ENCODE measurements at regions not wholly inside any gene's neighbourhood (a gene's known extent, or its start where the extent isn't known, plus 50 kb on each side); places are given as distances from the start of the nearest gene placed in this dataset.
"Not testable (repeated sequence)": the region's sequence is repeated elsewhere in the genome, so short reads cannot be mapped to it uniquely, and the experiment has no call there.

GRCh38 chr13:48819899-48820298, 155.8 kb upstream of the FNDC3A start:
- Histone ChIP-seq H3K27ac (ENCODE audit: low read length) (no peak overlapping the region), H3K9me3 (ENCODE audit: low read length) (no peaks in the 10 kb centered on the region), H3K27me3 (ENCODE audit: insufficient read depth, low read depth, low read length) (no peaks in the 10 kb centered on the region), H4K20me1 (ENCODE audit: insufficient read depth) (no peaks in the 10 kb centered on the region), H3K79me2 (replicated peaks; ENCODE audit: insufficient read depth, low read length) (no peaks in the 10 kb centered on the region), H3K4me2 (ENCODE audit: low read length) (no peak overlapping the region), H3K4me3 (ENCODE audit: low read length) (no peak overlapping the region), H3K36me3 (ENCODE audit: insufficient read depth, low read length) (no peaks in the 10 kb centered on the region), H3F3A (ENCODE audit: insufficient read depth, low read length, poor library complexity, severe bottlenecking) (no peaks in the 10 kb centered on the region), H2AFZ (ENCODE audit: low read depth, low read length) (no peak overlapping the region), H3K9me2 (ENCODE audit: insufficient read depth, low read length) (no peaks in the 10 kb centered on the region), H3K9ac (ENCODE audit: low read length) (no peak overlapping the region)
- TF ChIP-seq EP300 (conservative IDR thresholded peaks at IDR 0.05; ENCODE audit: poor library complexity, severe bottlenecking) (no peak), TAF1 (IDR thresholded peaks at IDR 0.05; ENCODE audit: low read depth) (no peak)
- TF ChIP-seq, protein P1, sequence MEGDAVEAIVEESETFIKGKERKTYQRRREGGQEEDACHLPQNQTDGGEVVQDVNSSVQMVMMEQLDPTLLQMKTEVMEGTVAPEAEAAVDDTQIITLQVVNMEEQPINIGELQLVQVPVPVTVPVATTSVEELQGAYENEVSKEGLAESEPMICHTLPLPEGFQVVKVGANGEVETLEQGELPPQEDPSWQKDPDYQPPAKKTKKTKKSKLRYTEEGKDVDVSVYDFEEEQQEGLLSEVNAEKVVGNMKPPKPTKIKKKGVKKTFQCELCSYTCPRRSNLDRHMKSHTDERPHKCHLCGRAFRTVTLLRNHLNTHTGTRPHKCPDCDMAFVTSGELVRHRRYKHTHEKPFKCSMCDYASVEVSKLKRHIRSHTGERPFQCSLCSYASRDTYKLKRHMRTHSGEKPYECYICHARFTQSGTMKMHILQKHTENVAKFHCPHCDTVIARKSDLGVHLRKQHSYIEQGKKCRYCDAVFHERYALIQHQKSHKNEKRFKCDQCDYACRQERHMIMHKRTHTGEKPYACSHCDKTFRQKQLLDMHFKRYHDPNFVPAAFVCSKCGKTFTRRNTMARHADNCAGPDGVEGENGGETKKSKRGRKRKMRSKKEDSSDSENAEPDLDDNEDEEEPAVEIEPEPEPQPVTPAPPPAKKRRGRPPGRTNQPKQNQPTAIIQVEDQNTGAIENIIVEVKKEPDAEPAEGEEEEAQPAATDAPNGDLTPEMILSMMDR (IDR thresholded peaks at IDR 0.05; ENCODE audit: poor library complexity, severe bottlenecking) = no peak

GRCh38 chr13:48823526-48823925, 152.2 kb upstream of the FNDC3A start:
- H3K79me2 ChIP-seq (replicated peaks; ENCODE audit: insufficient read depth, low read length); H4K20me1 ChIP-seq (ENCODE audit: insufficient read depth); H3K27ac ChIP-seq (ENCODE audit: low read length); H3K4me2 ChIP-seq (ENCODE audit: low read length); H3K4me3 ChIP-seq (ENCODE audit: low read length); H3F3A ChIP-seq (ENCODE audit: insufficient read depth, low read length, poor library complexity, severe bottlenecking); H3K9me3 ChIP-seq (ENCODE audit: low read length); H3K36me3 ChIP-seq (ENCODE audit: insufficient read depth, low read length); H3K27me3 ChIP-seq (ENCODE audit: insufficient read depth, low read depth, low read length); H3K9ac ChIP-seq (ENCODE audit: low read length); H3K9me2 ChIP-seq (ENCODE audit: insufficient read depth, low read length); H2AFZ ChIP-seq (ENCODE audit: low read depth, low read length): not testable (repeated sequence)

GRCh38 chr13:48826039-48826438, 149.7 kb upstream of the FNDC3A start:
- no peak overlapping the region for H3K4me3 ChIP-seq (ENCODE audit: low read length)
- H3K9me2 ChIP-seq (ENCODE audit: insufficient read depth, low read length) = no peaks in the 10 kb centered on the region
- TF ChIP-seq EZH2 (IDR thresholded peaks at IDR 0.05; ENCODE audit: borderline replicate concordance, insufficient read depth, low read length, poor library complexity, severe bottlenecking) = no peak
- no peak for TF ChIP-seq TAF1 (IDR thresholded peaks at IDR 0.05; ENCODE audit: low read depth)
- TF ChIP-seq, protein P1 (IDR thresholded peaks at IDR 0.05; ENCODE audit: poor library complexity, severe bottlenecking) = no peak
- TF ChIP-seq, protein P2, sequence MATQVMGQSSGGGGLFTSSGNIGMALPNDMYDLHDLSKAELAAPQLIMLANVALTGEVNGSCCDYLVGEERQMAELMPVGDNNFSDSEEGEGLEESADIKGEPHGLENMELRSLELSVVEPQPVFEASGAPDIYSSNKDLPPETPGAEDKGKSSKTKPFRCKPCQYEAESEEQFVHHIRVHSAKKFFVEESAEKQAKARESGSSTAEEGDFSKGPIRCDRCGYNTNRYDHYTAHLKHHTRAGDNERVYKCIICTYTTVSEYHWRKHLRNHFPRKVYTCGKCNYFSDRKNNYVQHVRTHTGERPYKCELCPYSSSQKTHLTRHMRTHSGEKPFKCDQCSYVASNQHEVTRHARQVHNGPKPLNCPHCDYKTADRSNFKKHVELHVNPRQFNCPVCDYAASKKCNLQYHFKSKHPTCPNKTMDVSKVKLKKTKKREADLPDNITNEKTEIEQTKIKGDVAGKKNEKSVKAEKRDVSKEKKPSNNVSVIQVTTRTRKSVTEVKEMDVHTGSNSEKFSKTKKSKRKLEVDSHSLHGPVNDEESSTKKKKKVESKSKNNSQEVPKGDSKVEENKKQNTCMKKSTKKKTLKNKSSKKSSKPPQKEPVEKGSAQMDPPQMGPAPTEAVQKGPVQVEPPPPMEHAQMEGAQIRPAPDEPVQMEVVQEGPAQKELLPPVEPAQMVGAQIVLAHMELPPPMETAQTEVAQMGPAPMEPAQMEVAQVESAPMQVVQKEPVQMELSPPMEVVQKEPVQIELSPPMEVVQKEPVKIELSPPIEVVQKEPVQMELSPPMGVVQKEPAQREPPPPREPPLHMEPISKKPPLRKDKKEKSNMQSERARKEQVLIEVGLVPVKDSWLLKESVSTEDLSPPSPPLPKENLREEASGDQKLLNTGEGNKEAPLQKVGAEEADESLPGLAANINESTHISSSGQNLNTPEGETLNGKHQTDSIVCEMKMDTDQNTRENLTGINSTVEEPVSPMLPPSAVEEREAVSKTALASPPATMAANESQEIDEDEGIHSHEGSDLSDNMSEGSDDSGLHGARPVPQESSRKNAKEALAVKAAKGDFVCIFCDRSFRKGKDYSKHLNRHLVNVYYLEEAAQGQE (IDR thresholded peaks at IDR 0.05; ENCODE audit: borderline replicate concordance) = no peak
- TF ChIP-seq EP300 (conservative IDR thresholded peaks at IDR 0.05; ENCODE audit: poor library complexity, severe bottlenecking) = no peak
- TF ChIP-seq SMC3 (conservative IDR thresholded peaks at IDR 0.05; ENCODE audit: poor library complexity) = no peak
- no peak for TF ChIP-seq RAD21 (conservative IDR thresholded peaks at IDR 0.05)
- TF ChIP-seq MXI1 (conservative IDR thresholded peaks at IDR 0.05; ENCODE audit: poor library complexity, severe bottlenecking) = no peak
- no peak for TF ChIP-seq POLR2AphosphoS5 (IDR thresholded peaks at IDR 0.05)
- H4K20me1 ChIP-seq (ENCODE audit: insufficient read depth) = no peaks in the 10 kb centered on the region
- no peak overlapping the region for H3K9ac ChIP-seq (ENCODE audit: low read length)
- no peaks in the 10 kb centered on the region for H3K9me3 ChIP-seq (ENCODE audit: low read length)
- no peaks in the 10 kb centered on the region for H3K36me3 ChIP-seq (ENCODE audit: insufficient read depth, low read length)
- no peak overlapping the region for H3K4me2 ChIP-seq (ENCODE audit: low read length)
- no peak overlapping the region for H2AFZ ChIP-seq (ENCODE audit: low read depth, low read length)
- H3K27ac ChIP-seq (ENCODE audit: low read length) = no peak overlapping the region
- H3K27me3 ChIP-seq (ENCODE audit: insufficient read depth, low read depth, low read length) = no peaks in the 10 kb centered on the region
- H3K79me2 ChIP-seq (replicated peaks; ENCODE audit: insufficient read depth, low read length) = no peaks in the 10 kb centered on the region
- H3F3A ChIP-seq (ENCODE audit: insufficient read depth, low read length, poor library complexity, severe bottlenecking) = no peaks in the 10 kb centered on the region

GRCh38 chr13:48826922-48827454, 148.7 kb upstream of the FNDC3A start:
- H3K79me2 ChIP-seq (replicated peaks; ENCODE audit: insufficient read depth, low read length); H2AFZ ChIP-seq (ENCODE audit: low read depth, low read length); H3K27ac ChIP-seq (ENCODE audit: low read length); H3K9ac ChIP-seq (ENCODE audit: low read length); H3F3A ChIP-seq (ENCODE audit: insufficient read depth, low read length, poor library complexity, severe bottlenecking); H3K4me3 ChIP-seq (ENCODE audit: low read length); H4K20me1 ChIP-seq (ENCODE audit: insufficient read depth); H3K9me2 ChIP-seq (ENCODE audit: insufficient read depth, low read length); H3K36me3 ChIP-seq (ENCODE audit: insufficient read depth, low read length); H3K4me2 ChIP-seq (ENCODE audit: low read length); H3K9me3 ChIP-seq (ENCODE audit: low read length); H3K27me3 ChIP-seq (ENCODE audit: insufficient read depth, low read depth, low read length): not testable (repeated sequence)

All from neural cell (in vitro differentiated cells).